ENCODE measurements at regions not wholly inside any gene's neighbourhood (a gene's known extent, or its start where the extent isn't known, plus 50 kb on each side); places are given as distances from the start of the nearest gene placed in this dataset.

GRCh38 chr6:14873101-14873500 lies 372.8 kb upstream of the JARID2 start:
- intact Hi-C loops (cut with micrococcal nuclease; ENCODE audit: unreplicated experiment): no loop called here
- H3K4me1 Mint-ChIP-seq (ENCODE audit: low read depth, unreplicated experiment): no peaks in the 10 kb centered on the region
- H3K4me3 Mint-ChIP-seq (ENCODE audit: unreplicated experiment): no peak overlapping the region
- CTCF ChIA-PET: no interaction called here
- POLR2A ChIA-PET: no interaction called here
- no TSS peak for BruUV-seq (replicated peaks)
- H3K27me3 Mint-ChIP-seq (ENCODE audit: insufficient read depth, unreplicated experiment): peaks cover 2% of the 10 kb centered on the region
- Histone ChIP-seq H3K27me3 (replicated peaks; ENCODE audit: control insufficient read depth, insufficient read depth, low read length) (no peaks in the 10 kb centered on the region), H3K4me3 (ENCODE audit: low read depth, low read length) (no peak overlapping the region), H3K9me3 (no peaks in the 10 kb centered on the region), H3K4me1 (no peaks in the 10 kb centered on the region), H3K36me3 (ENCODE audit: control insufficient read depth, insufficient read depth, low read length) (no peaks in the 10 kb centered on the region)
- TF ChIP-seq CTCF (IDR thresholded peaks at IDR 0.05; ENCODE audit: insufficient read depth in 1 of 2, low read depth in 1 of 2, low read length in 1 of 2, severe bottlenecking in 1 of 2, unreplicated experiment in 1 of 2): no peak
- no peak for DNase-seq
- H3K36me3 Mint-ChIP-seq (ENCODE audit: insufficient read depth, unreplicated experiment): no peaks in the 10 kb centered on the region
- no peaks in the 10 kb centered on the region for H3K9me3 Mint-ChIP-seq (ENCODE audit: unreplicated experiment)
- no peak overlapping the region for H3K27ac Mint-ChIP-seq (ENCODE audit: unreplicated experiment)

GRCh38 chr6:14873781-14874441 lies 372.0 kb upstream of the JARID2 start:
- no peaks in the 10 kb centered on the region for H3K36me3 ChIP-seq (ENCODE audit: control insufficient read depth, insufficient read depth, low read length)
- no peaks in the 10 kb centered on the region for H3K27me3 ChIP-seq (replicated peaks; ENCODE audit: control insufficient read depth, insufficient read depth, low read length)
- peaks cover 2% of the 10 kb centered on the region for H3K27me3 Mint-ChIP-seq (ENCODE audit: insufficient read depth, unreplicated experiment)
- no peak overlapping the region for H3K4me3 Mint-ChIP-seq (ENCODE audit: unreplicated experiment)
- POLR2A ChIA-PET: no interaction called here
- no peak overlapping the region for H3K27ac Mint-ChIP-seq (ENCODE audit: unreplicated experiment)
- DNase-seq: peak in 1 of 2 experiments; percentile 3
- intact Hi-C loops (cut with micrococcal nuclease; ENCODE audit: unreplicated experiment): no loop called here
- no peaks in the 10 kb centered on the region for H3K9me3 Mint-ChIP-seq (ENCODE audit: unreplicated experiment)
- no peaks in the 10 kb centered on the region for H3K4me1 ChIP-seq
- no TSS peak for BruUV-seq (replicated peaks)
- no peak overlapping the region for H3K4me3 ChIP-seq (ENCODE audit: low read depth, low read length)
- CTCF ChIA-PET: interaction anchor here (0.5 to 0.7 kb wide), 2 partner anchors 589 to 739 kb away, joined by 3 to 5 read pairs; no protein-coding TSS in a partner anchor
- no peaks in the 10 kb centered on the region for H3K36me3 Mint-ChIP-seq (ENCODE audit: insufficient read depth, unreplicated experiment)
- H3K9me3 ChIP-seq: no peaks in the 10 kb centered on the region
- TF ChIP-seq CTCF (IDR thresholded peaks at IDR 0.05; ENCODE audit: insufficient read depth in 1 of 2, low read depth in 1 of 2, low read length in 1 of 2, severe bottlenecking in 1 of 2, unreplicated experiment in 1 of 2): no peak
- H3K4me1 Mint-ChIP-seq (ENCODE audit: low read depth, unreplicated experiment): no peaks in the 10 kb centered on the region

- no peak for TF ChIP-seq CTCF (IDR thresholded peaks at IDR 0.05; ENCODE audit: insufficient read depth in 1 of 2, low read depth in 1 of 2, low read length in 1 of 2, severe bottlenecking in 1 of 2, unreplicated experiment in 1 of 2)
- intact Hi-C loops (cut with micrococcal nuclease; ENCODE audit: unreplicated experiment): no loop called here
- ChIA-PET CTCF (no interaction called here), POLR2A (no interaction called here)
- Mint-ChIP-seq H3K27ac (ENCODE audit: unreplicated experiment) (no peak overlapping the region), H3K9me3 (ENCODE audit: unreplicated experiment) (no peaks in the 10 kb centered on the region), H3K4me1 (ENCODE audit: low read depth, unreplicated experiment) (no peaks in the 10 kb centered on the region), H3K4me3 (ENCODE audit: unreplicated experiment) (no peak overlapping the region), H3K27me3 (ENCODE audit: insufficient read depth, unreplicated experiment) (no peaks in the 10 kb centered on the region), H3K36me3 (ENCODE audit: insufficient read depth, unreplicated experiment) (no peaks in the 10 kb centered on the region)
- no peaks in the 10 kb centered on the region for H3K27me3 ChIP-seq (replicated peaks; ENCODE audit: control insufficient read depth, insufficient read depth, low read length)
- H3K4me3 ChIP-seq (ENCODE audit: low read depth, low read length): no peak overlapping the region
- BruUV-seq (replicated peaks): no TSS peak
- DNase-seq: no peak
- H3K36me3 ChIP-seq (ENCODE audit: control insufficient read depth, insufficient read depth, low read length): no peaks in the 10 kb centered on the region
- no peaks in the 10 kb centered on the region for H3K4me1 ChIP-seq
- H3K9me3 ChIP-seq: no peaks in the 10 kb centered on the region
Measured at GRCh38 chr6:14874975-14875480, 370.8 kb upstream of the JARID2 start.

All from Caco-2 (cell line).